ENCODE measurements at regions not wholly inside any gene's neighbourhood (a gene's known extent, or its start where the extent isn't known, plus 50 kb on each side); places are given as distances from the start of the nearest gene placed in this dataset.
A peak's percentile ranks its signal among the peaks of the same experiment; 100 is the strongest.

DNA sequence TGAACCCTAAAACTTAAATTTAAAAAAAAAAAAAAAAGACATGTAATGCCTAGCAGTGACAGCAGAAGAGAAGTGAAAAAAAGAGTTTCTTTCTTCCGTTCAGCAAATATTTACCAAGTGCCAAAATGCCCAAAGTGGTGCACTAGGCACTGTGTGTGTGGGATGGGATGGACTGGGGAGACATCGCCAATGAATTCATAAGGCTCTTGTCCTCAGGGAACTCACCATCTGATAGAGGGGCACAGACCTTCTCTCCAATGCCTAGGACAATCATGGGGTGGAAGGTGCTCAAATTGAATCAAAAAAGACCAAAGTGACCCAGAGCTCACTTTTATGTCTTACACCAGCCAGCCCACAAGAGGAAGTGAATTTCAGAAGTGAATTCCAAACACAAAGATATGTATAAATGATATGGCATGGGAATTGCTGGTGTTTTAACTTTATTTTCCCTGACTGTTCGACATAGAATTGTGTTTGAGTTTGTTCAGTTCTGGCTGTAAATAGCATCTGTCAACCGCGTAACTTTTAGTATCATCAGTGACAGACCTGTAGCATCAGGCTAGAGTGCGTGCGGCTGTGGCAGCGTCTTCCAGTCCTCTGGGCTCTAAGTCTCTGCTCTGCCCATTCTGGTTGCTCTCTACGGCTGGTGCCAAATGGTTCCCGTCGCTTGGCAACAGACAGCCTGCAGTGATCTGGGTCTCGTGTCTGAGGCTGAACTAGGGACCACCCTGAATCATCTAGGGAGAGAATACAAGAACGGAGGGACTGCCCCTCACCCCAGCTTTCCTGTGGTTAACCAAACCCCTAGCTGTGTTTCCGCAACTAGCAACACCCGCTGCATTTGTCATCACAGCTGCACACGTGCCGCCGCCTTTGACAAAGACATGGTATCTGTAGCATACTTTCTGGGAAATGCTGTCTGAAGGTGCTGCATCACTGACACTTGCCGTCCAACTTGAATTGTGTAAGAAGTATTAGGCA is 154.0 kb upstream of the THBS1 start:
- peak; percentile 65 for DNase-seq (ENCODE audit: low spot score)

DNA sequence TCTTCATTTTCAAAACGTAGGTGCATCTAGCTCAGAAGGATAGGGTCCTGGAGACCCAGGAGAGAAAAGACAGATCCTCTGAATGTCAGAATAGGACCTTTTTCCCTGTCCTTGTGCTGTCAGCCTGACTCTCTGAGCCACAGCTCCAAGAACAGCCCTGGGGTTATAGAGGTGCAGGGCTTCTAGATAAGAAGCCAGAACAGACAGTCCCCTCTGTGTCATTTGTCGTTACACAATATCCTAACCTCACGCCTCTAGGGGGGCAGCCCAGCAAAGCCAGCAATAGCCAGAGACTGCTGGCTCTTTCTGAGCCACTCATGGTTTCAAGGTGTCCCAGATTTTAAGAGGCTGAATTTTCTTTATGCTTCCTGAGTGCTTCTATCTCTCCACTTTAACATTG is 153.2 kb upstream of the THBS1 start:
- DNase-seq (ENCODE audit: low spot score): no peak

DNA sequence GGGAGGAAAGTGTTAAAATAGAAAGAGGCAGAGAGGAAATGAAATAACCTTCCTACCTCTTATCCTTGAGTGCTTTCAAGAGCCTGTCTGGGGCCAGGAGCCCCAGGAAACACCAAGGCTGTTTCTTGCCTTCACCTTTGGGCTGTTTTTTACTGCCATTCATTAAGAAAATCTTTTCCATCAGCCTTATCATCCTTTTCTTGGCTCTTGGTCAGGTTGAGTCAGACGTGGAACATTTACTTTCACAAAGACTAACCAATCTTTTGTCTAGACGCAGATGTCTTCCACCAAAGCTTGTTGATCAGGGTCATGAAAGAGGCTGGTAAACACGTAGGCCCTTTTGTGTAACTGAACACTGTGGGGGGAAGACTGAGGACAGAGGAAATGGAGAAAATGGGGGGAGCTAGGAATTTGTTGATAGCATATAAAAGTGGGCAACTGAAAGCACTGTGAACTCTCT is 151.0 kb upstream of the THBS1 start:
- DNase-seq (ENCODE audit: low spot score): peak; percentile 79

DNA sequence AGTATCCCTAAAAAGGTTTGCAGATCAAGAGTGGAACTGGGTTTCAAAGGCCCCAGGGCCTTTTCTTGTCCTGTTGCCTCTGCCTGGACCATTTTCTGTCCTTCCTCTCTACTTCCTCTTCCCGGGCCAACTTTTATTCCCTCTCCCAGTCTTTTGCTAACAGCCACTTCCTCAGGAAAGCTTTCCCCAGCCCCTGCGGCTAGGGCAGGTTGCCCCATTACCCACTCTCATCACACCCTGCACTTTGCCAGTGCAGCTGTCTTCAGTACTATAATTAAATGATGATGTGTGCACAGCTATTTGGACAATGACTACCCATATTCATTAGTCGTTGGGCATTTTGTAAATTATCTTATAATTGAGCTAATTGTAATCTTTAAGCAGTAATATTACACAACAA is 150.5 kb upstream of the THBS1 start:
- no peak for DNase-seq (ENCODE audit: low spot score)

DNA sequence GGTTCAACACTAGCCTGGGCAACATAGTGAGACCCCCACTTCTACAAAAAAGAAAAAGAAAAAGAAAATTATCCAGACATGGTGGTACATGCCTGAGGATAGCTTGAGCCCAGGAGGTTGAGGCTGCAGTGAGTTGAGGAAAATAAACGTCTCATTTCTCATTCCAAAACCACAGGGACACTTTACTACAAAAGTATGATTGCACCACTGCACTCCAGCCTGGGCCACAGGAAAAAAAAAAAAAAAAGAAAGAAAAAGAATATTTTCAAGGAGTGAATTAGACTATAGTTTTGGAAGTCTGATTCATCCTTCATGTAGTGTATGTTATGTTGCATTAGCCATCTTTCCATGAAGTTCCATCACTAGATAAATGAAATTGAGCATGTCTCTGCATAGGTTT is 149.5 kb upstream of the THBS1 start:
- DNase-seq (ENCODE audit: low spot score): peak; percentile 22

DNA sequence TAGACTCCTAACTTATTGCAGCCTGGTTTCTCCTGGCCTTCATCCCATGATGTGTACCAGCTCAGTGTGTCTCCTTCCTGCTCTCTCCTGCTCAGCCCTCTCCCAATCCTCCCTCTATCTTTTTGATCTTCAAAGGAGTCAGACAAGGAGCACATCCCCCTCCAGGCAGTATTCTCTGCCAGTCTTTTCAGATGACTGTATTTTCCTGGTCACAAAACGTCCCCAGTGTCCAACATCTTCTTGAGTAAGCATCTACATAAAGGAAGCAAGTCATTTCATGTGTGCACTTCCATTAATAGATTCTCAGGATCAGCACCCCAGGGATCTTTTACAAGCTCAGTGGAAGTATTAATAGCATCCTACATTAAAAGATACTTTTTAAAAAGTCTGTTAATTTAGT is 148.9 kb upstream of the THBS1 start:
- DNase-seq (ENCODE audit: low spot score): no peak

DNA sequence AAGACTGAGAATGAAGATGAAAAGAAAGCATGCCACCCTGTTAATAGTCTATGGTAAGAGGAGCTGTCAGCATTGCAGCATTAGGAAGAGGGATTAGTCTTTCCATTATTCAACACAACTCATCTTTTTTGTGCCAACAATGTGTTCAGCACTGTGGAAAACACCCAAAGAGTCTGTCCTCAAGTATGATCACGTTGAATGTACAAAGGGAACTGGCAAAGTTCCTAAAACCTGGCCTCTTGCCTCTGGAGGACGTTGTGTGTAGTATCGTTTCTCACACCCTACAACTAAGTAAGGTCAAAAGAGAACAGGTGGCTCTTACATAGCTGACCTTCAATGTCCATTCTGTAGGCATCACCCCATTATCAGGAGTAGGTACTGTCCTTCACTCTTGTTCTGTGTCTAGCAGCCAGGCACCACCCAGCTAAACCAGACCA is 147.9 kb upstream of the THBS1 start:
- no peak for DNase-seq (ENCODE audit: low spot score)

DNA sequence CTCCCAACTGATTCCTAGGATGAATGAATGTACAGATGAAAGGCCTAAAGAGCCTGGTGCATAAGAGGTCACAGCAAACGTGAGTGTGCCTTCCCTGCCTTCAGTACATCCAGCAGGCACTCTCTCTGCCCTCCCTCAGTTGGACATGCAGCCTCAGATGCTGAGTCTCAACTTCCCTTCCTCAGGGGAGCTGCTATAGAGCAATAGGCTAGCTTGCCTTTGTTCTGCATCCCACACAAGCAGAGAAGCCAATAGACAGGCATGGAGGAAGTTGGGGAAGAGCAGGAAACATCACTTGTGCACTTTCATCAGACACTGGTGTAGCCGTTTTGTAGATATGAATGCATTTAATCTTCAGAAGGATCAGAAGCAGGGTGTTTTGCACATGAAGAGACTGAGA is 147.5 kb upstream of the THBS1 start:
- no peak for DNase-seq (ENCODE audit: low spot score)

DNA sequence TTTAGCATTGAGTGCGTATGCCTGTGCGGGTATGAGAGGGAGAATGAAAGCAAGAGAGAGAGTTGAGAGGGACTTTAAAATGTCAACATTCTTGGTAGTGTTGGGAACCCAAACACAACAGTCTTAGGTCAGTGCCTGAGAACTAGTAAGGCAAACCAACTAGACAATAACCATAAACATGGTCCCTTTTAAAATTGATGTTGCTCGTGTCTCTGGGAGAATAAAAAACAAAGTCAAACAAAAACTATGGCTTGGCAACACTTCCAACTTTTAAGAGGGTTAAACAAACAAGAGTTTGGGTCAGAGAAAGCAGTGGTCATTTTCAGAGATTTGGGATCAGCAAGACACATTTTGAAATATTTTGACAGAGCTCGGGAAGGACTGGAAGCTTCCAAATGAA is 146.7 kb upstream of the THBS1 start:
- no peak for DNase-seq (ENCODE audit: low spot score)

DNA sequence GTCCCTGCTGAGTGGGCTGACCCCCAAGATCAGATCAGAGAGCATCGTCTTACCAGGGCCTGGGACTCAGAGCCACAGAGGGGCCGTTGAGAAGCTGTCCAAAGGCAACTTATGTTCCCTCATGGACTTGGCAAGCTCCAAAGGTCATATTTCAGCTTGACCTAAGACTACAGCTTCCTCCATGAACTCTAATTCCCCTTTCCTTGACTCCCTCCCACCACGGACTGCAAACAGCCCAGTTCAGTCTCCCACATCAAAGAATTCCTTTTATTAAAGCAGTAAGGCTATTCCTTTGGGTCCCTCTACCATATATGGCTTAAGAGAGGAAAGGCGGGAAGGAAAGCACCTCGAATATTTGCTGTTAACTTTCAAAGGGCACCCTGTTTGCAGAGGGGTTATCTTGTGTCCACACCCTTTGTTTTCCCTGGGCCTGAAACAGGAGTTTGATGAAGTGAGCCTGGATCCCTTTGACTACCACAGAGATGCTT is 146.1 kb upstream of the THBS1 start:
- DNase-seq (ENCODE audit: low spot score): no peak

DNA sequence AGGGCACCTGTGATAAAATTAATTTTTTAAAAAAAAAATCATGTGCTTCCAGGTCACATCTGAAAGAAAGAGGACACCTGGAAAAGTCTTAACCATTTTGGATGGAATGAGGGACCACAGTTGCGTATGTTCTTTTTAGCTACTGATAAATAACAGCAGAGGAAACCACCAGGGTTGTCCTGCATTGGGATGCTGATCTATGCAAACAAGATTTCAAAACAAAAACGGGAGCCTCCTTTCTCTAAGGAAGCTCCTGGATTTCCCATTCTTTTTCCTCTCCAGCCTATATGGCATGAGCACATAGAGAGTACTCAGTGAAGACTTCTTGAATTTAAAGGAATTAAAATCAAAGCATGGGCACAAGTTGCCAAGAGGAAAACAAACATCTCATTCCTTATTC is 145.6 kb upstream of the THBS1 start:
- DNase-seq (ENCODE audit: low spot score): no peak

DNA sequence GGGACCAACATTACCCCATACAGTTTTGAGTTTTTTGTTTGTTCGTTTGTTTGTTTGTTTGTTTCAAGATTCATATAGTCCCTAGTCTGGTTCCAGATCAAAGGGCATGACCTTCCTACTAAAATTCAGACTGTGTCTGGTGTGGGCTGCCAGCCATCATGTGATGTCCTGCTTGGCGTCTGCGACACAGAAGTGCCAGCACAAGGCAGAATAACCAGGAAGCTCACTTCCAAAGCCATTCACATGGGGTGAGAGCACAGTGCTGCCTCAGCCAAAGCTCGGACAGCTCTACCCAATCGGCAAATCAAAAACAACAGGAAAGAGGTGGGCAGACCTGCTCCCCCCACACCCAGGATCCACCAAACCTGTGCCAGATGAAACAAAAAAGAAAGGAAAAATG is 142.6 kb upstream of the THBS1 start:
- no peak for DNase-seq (ENCODE audit: low spot score)

DNA sequence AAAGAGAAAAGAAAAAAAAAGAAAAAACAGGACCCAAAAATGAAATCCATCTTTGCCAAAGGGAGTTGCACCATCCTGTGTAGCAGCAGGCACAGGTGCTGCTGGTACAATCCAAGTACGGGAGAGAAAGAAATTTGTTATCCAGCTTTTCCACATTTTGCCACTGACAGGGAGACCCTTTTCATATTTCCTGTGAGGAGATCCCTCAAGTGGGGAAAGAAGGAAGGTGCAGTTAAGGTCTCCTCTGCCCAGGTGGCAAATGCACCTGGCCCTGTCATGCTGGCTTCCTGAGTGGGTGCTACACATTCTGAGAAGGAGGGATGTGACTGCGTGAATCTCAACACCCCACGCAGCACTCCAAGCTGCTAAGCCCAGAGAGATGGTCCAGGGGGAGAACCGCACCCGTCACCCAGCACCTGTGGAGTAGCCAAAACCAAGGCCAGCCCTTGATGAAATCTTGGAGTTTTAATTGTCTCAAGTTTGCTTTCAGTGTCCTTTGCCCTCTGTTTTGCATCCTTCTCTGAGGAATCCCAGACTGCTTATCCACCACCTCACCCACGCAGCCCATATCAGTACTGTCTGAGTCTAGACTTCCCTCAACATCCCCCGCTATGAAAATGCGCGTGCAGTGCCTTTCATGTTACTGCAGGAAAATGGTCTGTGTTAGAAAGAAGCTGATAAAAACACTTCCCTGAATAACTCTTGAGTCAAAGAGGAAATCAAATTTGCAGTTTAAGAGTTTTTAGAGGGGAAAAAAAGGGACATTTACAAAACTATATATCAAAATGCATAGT is 141.9 kb upstream of the THBS1 start:
- DNase-seq (ENCODE audit: low spot score): no peak

DNA sequence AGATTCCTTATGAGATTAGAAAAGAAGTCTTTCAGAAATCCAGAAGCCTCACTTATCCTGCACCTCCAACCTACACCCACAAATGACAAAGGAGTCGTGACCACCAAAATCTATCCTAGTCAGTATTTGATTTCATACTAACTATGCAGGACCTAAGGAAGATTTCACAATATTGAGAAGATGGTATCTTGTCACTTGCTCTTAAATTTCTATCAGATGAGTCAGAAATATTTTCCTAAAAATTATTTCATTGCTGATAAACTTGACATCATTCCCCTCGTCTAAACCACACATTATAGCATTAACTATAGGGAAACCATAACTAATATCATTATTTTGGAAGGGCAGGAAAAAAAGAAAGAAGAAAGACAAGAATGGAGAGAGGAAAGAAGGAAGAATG is 138.0 kb upstream of the THBS1 start:
- DNase-seq (ENCODE audit: low spot score): peak; percentile 21

DNA sequence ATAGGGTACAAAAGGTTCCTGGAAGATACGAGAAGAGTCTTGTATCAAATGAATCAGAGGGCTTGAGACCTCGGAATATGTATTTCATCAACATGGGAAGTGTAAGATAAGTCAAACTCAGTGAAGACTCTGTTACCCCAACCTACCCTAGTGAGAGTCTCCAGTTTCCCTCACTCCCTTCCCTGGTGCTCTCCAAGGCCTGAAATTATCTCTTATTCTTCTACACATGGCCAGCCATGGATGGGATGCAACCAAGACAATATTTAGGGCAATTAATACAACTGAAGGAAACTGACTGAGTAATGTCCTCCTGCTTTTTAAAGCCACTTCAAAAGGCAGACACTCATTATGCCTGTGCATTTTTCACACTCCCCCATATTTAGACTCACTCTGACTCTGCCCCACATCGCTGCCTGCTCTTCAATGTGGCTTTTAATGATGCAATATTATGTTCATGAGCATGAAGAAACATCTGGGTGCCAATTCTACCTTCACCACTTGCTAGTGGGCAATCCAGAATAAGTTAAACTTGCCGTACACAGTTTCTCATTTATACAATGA is 137.1 kb upstream of the THBS1 start:
- no peak for DNase-seq (ENCODE audit: low spot score)

DNA sequence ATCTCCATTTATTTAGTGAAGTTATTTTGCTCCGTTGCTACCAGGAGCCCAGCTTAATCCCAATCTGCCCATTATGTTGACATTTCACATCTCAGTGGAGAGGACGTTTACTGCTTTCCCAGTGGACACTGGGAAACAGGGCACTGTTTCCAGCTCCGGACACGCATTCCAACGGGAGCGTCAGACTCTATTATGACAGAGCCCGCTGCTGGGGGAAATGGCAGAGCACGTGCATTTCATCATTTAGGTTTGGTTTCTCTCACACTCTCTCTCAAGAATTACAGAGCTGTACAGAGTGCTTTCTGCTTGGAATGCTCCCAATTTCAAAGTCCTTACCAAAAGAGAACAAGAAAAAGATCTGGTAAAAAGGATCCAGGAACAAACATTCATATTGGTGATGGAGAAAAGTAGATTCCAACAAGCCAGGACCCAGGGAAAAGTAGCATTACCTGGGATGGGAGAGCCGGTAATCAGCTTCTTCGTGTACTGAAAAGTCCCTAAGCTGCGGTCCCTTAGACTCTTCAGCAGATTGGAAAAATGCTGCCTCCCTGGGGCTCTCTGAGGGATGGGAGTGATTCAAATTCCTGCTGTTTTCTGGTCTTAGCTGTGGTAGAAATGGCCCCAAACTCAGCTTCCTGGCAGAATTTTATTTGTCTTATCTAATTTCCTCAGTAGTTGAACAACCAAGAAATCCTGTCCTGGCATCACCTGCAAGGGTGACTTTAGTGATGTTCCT is 136.0 kb upstream of the THBS1 start:
- DNase-seq (ENCODE audit: low spot score): no peak

DNA sequence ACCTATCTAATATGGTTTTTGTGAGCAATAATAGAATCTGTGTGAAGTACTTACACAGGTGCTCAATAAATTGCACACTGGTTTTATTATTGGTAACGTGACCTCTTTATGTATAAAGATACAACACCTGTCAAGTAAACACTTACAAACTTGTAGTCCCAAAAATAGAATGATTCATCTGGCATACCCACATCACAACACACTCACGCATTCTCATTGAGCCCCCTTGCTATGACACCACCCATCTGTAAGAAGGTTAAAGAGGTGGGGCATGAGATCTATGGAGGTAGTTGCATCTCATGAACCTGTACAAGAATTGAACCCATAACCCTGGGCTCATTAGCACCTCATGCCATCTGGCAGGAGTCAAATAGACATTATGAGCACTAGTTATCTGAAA is 134.9 kb upstream of the THBS1 start:
- no peak for DNase-seq (ENCODE audit: low spot score)

DNA sequence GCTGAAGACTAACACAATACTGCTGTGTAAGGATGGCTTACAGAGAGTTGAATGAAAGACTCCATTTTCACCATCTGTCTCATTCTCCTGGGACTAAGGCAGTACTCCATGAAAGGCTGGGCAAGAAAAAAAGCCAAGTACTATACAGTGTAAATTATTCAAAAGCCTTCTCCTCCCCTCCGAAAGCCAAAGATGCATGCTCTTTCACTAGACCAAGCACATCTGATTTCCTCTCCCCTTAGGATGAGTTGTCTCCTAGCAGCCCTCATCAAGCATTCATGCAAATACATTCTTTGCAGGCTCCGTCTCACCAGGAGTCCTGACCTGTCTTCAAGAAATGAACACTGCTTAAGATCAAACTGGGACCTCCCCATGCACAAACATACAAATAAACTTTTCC is 133.5 kb upstream of the THBS1 start:
- DNase-seq (ENCODE audit: low spot score): no peak

DNA sequence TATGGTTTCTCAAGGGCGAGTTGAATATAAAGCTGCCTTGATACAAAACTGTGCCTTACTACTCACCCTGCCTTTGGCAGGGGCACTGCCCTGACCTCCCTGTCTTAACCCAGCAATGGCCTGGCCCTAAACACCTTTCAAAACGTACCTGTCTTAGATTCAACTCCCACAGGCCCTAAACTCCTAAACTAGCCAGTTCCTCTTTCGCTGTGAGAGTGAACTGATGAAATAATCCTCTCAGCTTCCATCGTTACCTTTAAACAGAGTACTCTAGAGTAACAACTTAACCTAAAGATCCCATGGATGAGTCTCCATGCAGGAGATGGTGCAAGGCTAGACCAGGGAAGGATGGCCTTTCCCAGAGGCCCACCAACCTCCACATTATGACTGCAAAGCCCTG is 133.0 kb upstream of the THBS1 start:
- DNase-seq (ENCODE audit: low spot score): no peak

DNA sequence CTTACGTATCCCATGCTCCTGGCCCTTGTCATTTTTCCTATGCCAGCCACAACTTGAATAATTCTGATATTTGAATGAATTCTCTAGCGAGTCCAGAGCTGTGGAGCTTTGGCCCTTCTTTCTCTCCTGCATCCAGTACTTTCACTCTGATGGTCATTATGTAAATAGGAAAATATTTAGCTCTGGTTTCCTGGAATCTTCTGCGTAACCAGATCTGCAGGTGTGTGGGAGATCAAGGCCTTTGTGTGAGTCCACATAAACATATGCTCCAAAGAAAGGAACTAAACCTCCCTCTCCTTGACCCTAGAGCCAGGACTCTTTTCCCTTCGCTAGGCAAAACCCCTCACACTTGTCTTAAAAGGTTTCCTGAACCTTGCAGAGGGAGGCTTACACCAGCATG is 132.5 kb upstream of the THBS1 start:
- DNase-seq (ENCODE audit: low spot score): no peak

DNA sequence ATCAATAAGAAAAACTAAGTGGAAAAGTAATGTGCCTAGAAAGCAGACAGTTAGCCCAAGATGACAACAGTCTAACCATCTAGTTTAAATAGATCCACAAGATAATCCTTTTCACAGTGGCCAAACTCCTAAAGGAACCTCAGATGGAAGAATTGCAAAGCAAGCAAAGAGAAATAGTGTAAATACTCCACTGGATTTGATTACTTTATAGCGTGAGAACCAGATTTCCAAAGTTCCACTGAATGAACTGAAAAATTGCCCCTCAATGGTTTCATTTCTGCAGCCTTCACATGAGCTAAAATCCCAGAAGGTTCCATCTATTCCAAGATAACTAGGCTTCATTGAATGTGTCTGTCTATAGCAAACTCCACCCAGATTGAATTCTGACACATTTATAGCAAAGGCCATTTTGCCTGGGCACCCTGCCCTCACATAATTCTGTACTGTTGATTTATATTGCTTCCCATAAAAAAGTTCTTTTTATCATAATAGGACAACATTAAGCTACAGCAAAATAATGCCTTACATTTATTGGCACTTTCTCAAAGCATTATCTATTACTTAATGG is 129.7 kb upstream of the THBS1 start:
- DNase-seq (ENCODE audit: low spot score): no peak

DNA sequence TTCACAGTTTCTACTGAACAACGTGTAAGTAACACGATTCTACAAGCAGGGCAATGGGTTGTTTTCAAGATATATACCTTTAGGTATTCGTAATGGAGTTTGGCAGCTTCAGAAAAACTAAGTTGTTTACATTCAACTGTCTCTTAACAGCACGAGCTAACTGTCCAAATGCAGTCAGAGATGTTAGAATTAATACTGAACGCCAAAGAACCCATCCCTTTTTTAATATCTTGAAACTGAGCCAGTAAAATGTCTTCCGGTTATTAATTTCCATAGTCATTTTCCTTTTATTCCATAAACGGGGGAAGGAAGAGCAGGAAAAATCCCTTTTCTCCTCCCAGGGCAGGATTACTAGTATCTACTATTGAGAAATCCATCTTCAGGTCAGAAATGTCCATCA is 129.0 kb upstream of the THBS1 start:
- no peak for DNase-seq (ENCODE audit: low spot score)
